RPMI7951 (cell line): ENCODE measurements at regions not wholly inside any gene's neighbourhood (a gene's known extent, or its start where the extent isn't known, plus 50 kb on each side); places are given as distances from the start of the nearest gene placed in this dataset.

Source experiments
- DNase-seq: peaks from one replicate; pipeline ENCODE4 v3.0.0-alpha.2; 2012; ENCODE audit warnings: low read depth

- DNase-seq: no peak
Observed at GRCh38 chr2:66691031-66691965, 256.4 kb downstream of the MEIS1 start.

- DNase-seq: no peak
Observed at GRCh38 chr2:66692521-66693054, 257.7 kb downstream of the MEIS1 start.

- DNase-seq: no peak
Observed at GRCh38 chr2:66693076-66693965, 258.4 kb downstream of the MEIS1 start.

GRCh38 chr2:66694087-66694860 lies 259.3 kb downstream of the MEIS1 start:
- DNase-seq: no peak

- DNase-seq: no peak
Observed at GRCh38 chr2:66695226-66695735, 260.4 kb downstream of the MEIS1 start.

GRCh38 chr2:66696374-66696773 lies 261.4 kb downstream of the MEIS1 start:
- no peak for DNase-seq

GRCh38 chr2:66696886-66697285 lies 262.0 kb downstream of the MEIS1 start:
- DNase-seq: no peak

- DNase-seq: no peak
Observed at GRCh38 chr2:66697366-66697765, 262.4 kb downstream of the MEIS1 start.

- DNase-seq: no peak
Observed at GRCh38 chr2:66698091-66698490, 263.2 kb downstream of the MEIS1 start.

GRCh38 chr2:66698576-66699239 lies 263.8 kb downstream of the MEIS1 start:
- DNase-seq: no peak

GRCh38 chr2:66699416-66699792 lies 264.5 kb downstream of the MEIS1 start:
- no peak for DNase-seq

- DNase-seq: no peak
Observed at GRCh38 chr2:66699793-66700676, 265.1 kb downstream of the MEIS1 start.

- DNase-seq: no peak
Observed at GRCh38 chr2:66700677-66701066, 265.7 kb downstream of the MEIS1 start.

GRCh38 chr2:66701251-66701650 lies 266.3 kb downstream of the MEIS1 start:
- no peak for DNase-seq

- DNase-seq: no peak
Observed at GRCh38 chr2:66701656-66702055, 266.7 kb downstream of the MEIS1 start.

- no peak for DNase-seq
Observed at GRCh38 chr2:66702301-66702700, 267.4 kb downstream of the MEIS1 start.

GRCh38 chr2:66704786-66705185 lies 269.9 kb downstream of the MEIS1 start:
- DNase-seq: no peak

GRCh38 chr2:66714610-66715009 lies 279.7 kb downstream of the MEIS1 start:
- DNase-seq: no peak

GRCh38 chr2:66717218-66717905 lies 282.4 kb downstream of the MEIS1 start:
- DNase-seq: no peak
